ENCODE measurements at regions not wholly inside any gene's neighbourhood (a gene's known extent, or its start where the extent isn't known, plus 50 kb on each side); places are given as distances from the start of the nearest gene placed in this dataset.
"Not testable (repeated sequence)": the region's sequence is repeated elsewhere in the genome, so short reads cannot be mapped to it uniquely, and the experiment has no call there.

DNA sequence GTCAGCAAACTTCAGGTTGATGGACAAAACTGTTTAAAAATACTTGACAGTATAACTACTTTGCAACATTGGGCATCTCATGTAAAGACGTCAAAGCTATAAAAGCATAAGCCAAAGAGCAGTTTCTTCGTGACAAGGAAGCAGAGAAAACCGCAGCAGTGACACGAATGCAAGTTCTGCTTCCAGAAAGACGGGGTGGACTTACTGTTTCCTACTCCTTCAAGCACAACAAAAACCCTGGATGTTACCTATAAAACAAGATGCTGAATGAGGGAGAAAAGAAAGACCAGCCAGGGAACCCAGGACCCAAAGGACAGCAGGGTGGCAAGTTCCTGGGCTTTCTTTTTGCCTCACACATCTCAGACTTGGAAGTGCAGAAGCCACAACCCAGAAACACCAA lies 98.0 kb downstream of the DLL1 start:
- no peak for DNase-seq

DNA sequence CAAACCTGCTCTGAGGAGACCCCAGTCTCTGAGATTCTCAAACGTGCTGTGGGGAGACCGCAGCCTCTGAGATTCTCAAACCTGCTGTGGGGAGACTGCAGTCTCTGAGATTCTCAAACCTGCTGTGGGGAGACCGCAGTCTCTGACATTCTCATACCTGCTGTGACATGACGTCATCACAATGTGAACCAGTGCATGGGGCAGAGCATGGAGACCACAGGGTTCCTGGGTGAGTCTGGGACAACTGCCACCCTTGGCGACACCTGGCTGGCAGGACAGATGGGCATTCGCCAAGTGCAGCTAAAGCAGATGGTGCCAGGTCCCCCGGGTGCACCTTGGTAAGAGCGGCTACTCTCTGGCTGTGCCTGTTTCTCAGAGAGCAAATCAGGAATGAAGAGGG lies 98.8 kb downstream of the DLL1 start:
- not testable (repeated sequence) for DNase-seq

DNA sequence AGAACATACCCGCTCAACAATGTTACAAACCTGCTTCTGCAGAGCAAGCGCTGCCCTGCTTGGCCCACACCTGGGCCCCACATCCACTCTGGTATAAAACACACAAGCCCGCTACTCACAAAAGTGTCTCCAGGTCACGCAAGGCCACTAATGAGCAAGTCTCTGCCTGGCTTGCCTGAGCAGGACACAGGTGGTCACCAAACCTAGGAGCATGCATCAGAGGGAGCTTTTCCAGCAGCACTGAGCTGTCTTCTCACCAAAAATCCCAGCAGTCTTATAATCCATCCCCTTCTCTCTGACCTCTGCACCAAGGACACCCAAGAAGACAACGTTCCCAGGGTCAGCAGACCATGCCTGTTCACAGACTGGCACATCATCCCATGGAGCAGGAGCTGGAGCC lies 100.8 kb downstream of the DLL1 start:
- no peak for DNase-seq

DNA sequence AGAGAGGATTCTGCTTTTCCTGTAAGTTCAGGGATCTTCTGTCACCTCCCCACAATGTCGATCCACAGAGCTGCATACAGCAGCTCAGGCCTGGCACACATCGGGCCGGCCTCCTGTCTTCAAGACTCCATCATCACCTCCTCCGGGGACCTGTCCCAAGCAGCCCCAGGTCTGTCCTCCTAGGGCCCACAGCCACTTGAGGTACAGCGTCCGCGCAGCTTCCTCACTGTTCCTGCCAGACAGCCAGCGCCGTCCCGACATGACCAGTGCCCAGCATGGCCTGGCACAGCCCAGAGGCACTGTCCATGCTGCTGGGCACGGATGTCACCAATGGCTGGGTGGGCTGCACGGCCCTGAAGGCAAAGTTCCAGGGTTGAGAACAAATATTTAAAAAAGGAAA lies 101.6 kb downstream of the DLL1 start:
- no peak for DNase-seq

DNA sequence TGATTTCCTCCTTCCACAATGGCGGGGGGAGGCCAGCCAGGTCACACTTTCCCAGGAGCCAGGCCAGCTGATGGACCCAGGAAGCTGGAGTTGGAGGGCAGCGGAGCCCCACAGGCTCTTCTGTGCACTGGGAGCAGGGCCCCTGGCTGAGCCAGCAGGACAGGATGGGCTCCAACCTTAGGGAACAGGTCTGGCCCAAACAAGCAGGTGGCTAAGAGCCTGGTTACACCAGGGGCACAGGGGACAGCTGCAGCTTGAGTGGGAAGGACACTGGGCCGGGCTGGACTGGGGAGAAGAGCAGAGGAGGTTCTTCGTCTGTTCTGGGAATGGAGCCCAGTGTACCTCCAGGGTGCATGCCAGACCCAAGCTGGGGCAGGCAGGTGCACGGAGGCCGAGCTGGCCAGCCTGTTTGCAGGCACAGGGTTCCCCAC lies 102.3 kb downstream of the DLL1 start:
- no peak for DNase-seq

DNA sequence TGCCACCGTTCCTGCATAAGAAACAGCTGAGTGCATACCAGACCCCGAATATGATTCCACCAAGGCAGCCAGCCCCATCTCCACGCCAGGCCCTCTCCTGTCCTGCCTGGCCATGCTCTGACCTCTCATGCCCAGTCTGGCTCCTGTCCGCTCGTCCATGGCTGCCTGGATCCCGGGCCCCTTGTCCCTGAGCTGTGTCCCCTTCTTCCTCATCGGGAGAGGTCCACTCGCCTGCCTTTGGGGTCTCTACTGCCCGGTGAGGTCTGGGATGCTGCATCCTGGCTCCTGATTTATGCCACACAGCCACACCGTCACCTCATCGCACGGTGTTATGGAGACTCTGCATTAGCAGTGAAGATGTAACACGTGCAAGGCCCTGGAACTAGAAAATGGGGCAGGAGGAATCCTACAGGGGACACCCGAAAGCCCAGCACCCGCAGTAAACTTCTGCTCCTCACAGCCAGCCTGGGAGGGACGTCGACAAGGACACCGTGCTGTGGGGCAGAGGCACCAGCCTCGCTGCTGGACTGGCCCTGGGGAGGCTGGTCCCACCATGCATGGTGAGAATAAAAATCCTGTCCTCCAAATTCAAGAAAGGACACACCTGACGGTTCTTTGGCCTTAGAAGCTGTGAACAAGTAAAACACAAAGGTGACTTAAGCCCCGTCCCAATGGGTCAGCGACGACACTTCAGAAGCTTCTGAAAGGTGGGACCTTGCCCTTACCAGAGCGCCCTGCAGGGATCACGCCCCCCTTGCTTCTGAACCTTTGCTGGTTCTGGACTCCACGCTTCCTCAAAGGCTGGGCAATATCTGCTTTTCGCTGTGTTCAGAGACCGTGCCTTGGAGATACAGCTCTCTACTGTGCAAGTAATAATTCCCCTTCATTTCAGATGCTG lies 103.0 kb downstream of the DLL1 start:
- DNase-seq = no peak

DNA sequence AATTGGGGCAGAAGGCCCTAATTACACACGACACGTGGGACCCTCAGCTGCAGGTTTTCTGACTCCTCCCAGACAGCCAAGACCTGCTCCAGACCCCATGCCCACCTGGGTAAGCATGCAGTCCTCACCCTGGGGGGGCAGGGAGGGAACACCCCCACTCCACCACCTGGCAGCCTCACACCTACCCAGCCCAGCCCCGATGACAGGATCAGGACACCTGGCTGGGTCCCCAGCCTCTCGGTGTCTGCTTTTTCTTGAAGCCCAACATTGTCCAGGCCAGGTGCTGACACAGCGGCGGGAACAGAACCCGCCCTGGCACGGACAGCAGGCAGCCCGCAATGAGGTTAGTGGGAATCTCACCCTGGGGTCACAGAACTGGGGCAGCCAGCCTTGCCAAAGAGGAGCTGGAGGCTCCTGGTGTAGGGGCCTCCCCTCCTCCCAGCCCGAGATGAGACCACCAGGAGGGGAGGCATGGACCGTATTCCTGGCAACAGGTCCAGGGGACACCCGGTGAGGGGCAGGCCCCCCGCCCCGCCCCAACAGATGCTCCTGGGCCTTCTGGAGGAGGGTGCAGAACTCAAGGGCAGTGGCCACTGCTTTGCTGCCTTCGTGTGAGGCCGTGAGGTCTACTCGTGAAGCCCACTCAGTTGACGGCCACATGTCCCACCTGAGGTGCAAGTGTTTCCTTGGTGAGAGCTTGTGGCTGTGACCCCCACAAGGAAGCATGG lies 103.8 kb downstream of the DLL1 start:
- DNase-seq = no peak

DNA sequence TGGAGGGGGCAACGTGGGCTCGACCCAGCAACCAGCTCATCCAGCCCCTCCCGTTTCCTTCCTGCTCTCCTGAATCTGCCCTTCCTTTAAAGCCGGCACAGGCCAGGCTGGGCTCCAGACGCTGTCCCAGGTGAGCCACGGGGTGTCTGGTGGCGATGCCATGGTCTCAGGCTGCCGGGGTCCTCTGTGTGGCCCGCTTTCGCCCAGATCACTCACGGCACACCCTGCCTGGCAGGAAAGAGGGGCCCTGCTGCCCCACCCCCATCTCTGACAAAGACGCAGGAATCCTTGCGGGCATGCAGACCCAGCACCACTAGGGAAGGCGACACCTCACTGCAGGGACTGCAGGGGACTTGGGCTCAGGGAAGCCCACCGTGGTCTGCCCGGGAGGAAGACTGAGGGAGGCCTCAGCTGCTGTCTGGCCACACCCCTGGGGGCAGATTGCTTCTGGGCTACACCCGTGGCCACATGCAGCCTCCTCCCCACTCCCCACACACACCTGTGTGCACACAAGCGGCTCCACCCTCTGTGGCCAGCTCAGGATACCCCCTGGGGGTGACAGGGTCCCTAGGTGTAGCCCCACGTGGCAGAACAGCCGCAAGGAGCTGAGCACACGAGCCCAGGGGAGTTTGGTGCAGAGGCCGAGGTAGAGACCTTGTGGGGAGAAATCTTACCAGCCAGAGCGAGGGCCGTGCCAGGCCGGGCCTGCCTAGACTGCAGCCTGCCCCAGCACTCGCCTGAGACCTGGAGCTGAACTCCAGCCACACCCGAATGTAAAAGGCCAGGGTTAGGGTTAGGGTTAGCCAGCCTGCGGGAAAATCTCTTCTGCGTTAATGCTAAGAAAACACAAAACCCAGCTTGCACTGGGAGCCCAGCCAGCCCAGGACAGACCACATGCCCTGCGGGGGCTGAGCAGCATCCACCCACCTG lies 104.6 kb downstream of the DLL1 start:
- DNase-seq = no peak

DNA sequence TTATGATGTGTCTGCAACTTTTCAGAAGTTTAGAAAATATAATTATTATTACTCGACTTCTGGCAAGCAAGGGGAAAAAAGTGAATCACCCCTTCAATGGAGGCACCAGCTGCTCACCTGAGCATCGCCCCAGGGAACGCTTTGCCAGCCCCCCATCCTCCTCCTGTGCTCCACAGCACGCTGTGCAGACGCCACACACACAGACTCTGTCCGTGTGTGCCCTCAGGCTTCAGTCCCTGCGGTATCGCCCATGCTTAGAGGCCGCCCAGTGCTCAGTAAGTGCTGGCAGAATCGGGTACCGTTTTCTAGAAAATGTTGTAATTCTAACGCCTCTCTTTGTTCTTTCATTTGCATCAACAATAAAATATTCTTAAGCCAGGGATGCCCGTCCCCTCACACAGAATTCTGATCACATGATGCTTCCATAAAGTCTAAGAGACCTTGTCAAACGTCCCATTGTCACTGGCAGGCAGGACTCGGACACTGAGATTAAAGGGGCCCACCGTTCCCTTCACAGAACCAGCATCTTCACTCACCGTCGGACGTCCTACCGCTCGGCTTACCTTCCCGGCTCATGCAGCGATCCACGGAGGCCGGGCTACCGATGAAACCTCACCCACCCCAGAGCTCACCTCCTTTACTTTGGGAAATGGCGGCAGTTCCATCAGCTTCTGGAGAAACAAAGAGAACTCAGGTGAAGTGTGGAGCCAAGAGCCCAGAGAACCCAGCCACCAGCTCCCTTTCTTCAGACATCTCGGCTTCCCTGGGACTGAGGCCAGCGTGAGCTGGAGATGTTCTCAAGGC lies 105.5 kb downstream of the DLL1 start:
- no peak for DNase-seq

DNA sequence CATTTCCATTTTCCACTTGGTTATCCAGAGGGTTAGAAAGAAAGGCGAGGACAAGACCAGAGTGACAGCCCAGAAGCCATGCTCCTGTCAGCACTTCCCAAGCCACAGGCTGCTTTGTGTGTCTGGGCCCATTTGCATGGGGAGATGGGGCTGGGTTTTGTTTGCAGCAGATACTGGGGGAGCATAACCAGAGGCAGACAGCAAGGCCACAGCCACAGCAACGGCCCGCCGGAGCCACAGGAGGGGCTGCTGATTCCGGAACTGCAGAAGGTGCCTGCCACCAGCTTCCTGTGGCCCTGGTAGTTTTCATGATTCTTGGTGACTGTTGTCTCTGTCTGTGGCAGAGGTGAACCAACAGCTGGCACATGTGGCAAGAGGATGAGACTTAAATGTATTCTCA lies 106.6 kb downstream of the DLL1 start:
- no peak for DNase-seq

DNA sequence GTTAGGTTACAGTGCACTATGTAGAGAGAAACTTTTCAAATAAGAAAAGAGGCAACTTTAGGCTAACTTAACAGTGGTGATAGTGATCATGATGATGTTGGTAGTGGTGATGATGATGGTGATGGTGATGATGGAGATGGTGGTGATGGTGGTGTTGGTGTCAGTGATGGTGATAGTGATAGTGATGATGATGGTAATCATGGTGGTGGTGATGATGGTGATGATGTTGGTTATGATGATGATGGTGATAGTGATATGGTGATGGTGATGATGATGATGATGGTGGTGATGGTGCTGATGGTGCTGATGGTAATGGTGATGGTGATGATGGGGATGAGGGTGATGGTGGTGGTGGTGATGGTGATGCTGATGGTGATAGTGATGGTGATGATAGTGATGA lies 107.4 kb downstream of the DLL1 start:
- no peak for DNase-seq

DNA sequence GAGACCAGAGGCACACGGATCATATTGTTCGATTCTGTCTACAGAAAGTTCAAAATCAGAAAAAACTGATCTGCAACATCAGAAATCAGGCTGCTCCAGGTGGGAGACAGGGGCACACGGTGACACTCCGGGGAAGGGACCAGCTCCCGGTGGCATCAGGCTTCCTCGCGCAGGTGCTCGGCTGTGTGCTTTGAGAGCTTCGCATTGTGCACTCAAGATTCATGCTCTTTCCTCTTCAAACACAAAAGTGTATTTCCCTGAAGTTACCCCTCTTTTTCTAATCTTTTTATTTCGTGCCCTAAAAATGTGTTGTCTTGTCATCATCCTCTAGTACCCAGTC lies 108.1 kb downstream of the DLL1 start:
- DNase-seq = no peak

DNA sequence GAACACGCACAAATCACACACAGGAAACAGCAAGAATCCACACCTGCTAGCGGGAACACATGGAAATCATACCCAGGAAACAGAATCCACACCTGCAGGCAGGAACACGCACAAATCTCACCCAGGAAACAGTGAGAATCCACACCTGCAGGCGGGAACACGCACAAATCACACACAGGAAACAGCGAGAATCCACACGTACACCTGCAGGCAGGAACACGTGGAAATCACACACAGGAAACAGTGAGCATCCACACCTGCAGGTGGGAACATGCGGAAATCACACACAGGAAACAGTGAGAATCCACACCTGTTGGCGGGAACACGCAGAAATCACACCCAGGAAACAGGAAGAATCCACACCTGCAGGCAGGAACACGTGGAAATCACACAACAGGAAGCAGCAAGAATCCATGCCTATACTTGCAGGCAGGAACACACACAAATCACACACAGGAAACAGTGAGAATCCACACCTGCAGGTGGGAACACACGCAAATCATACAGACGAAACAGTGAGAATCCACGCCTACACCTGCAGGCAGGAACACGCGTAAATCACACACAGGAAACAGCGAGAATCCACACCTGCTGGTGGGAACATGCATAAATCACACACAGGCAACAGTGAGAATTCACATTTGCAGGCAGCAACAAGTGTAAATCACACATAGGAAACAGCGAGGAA lies 108.6 kb downstream of the DLL1 start:
- no peak for DNase-seq

DNA sequence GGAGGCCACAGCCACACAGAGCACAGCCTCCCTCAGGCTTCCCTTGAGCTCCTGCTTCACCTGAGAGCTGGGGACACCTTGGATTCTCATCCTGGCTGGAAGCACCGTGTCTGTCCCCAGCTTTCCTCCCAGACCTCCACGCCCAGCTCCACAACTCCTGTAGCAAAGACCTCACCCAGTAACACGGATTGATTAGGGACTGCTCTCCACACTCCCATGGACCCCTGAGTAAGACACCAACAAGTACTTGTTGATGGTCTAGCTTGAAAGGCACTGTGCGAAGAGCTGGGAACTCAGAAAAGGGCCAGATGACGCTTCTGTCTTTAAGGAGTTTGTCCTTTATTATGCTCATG lies 109.6 kb downstream of the DLL1 start:
- DNase-seq = no peak

DNA sequence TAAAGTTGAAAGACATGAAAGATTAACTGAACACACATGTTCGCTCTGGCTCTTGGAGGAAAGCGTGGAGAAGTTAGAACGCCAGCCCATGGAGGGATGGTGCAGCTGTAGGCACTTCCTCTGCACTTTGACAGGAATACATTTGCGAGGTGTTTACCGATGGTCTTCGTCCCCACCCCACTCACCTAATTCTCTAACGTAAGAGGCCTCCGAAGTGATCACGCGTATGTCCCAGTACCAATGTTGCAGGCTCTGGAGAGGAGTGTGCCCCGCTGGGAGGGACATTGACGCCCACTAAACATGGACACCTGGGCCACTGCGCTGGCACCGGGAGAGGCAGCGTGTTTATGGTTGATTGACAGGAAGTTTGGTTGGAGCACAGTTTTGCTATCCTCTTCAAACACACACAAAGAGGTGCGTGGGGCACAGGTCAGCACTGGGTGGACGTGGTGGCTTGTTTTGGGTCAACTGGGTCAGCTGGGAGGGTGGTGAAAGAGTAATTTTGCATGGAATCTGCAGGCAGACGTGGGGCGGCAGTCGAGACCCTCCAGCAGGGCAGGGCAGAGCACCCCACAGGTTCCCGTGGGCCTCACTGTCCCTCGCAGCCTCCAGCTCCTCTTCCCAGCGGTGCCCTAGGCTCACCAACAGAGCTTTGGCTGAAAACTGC lies 110.1 kb downstream of the DLL1 start:
- DNase-seq = no peak

DNA sequence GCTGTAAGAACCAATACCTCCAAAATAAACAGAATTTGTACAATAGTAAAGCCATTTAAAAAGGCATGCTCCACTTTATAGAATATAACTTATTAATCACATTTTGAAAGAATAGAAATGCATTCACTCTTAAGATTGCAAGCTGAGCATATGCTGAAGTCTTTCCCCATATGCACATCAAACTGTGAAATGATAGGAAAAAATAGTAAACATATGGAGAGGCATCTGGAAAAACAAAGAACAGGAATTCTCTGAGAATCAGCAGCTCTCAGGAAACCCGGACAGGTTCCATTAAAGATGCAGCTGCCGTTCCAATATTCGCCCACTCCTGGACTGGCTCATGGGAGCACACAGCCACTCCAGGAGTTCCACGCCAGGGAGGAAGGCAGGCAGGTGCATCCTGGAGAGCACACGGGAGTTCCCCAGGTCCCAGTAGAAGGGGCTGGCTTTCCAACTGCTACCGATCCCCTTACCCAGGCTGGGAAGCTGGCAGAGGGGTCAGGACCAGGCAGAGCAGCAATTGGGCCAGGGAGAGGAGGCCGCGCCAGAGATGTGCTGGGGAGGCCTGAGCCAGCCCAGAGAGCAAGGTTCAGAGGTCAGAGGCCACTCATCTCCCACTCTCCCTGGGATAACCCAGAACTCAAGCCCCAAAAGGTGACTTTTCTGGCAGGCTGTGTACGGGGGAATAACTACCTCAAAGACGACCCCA lies 111.1 kb downstream of the DLL1 start:
- DNase-seq = no peak

DNA sequence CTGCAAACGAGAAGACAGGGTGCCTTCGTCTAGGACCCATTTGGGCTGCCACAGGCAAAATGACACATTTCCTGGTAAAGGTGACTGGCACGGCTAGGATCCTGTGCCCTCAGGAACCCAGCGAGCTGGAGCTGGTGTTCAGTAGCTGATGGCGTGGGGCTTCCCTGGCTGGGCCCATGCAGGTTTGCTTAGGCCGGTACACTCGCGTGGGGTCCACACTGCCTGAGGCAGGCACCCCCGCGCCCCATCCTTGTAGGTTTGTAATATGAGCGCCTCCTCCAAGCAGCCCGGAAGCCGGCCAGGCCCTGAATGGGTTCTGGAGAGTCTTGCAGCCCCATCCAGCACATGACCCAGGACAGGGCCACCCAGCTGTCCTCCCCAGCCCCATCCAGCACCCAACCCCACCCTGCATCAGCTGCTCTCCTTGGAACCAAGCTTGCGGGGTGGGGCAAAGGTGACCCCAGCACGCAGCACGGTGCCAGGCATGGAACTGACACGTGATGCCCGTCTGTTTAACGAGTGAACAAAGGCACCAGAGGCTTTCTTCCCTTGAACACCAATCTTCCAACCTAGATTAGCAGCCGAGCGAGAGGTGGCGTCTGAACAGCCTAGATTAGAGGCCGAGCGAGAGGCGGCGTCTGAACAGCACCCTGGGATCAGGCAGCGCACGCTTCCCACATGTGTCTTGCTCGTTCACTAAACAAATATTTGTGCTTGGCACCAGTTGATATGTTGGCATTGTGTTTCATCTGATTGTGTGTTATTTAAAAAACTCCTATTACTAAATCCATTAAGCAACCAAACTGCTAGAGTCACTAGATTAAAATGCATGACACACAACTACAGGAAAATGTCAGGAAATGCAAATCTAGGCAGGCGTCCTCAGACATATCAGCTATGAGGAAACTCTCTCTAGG lies 112.1 kb downstream of the DLL1 start:
- DNase-seq = no peak

DNA sequence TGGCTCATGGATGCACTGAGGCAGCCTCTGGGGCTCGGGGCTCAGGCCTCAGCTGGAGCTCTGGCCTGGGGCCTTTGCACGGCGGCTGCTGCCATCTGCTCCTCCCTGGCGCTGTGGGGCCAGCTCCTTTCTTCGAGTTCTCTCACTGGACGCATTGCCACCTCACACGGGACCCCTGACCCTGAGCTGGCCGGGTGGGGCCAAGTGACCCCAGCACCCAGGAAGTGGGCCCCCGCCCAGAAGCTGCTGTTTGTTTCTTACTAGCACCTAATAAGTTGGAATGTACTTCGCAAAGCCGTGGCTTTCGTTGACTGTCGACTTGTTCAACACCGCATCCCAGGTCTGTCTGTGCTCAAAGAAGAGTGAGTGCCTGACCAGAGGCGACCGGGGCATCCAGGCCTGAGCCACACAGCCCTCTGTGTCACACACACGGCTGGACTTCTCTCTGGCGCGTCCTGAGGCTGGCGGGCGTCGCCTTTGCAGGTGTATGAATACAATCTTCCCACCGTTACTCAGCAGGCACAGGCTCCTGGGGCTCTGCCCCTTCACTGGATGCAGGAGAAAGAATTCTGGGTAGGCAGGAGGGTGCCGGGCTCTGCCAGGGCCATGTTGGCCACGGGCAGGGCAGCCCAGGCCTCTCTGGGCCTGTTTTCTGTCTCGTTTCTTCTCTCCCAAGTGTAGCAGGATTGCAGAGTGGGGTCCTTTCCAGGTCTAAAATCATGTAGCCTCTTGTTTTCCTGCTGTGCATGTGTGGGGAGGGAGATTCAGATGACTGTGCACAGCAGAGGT lies 112.9 kb downstream of the DLL1 start:
- DNase-seq = no peak

Measured in GDM1 (cell line).